HG03432 (cell line): ENCODE measurements at regions not wholly inside any gene's neighbourhood (a gene's known extent, or its start where the extent isn't known, plus 50 kb on each side); places are given as distances from the start of the nearest gene placed in this dataset.
A peak's percentile ranks its signal among the peaks of the same experiment; 100 is the strongest.

Source experiments
- ATAC-seq: cut with Tn5 transposase; IDR thresholded peaks from one replicate; pipeline ENCODE4 v1.9.1; 2021; ENCODE audit warnings: mild to moderate bottlenecking, moderate library complexity; ENCODE audit not compliant: unreplicated experiment

DNA sequence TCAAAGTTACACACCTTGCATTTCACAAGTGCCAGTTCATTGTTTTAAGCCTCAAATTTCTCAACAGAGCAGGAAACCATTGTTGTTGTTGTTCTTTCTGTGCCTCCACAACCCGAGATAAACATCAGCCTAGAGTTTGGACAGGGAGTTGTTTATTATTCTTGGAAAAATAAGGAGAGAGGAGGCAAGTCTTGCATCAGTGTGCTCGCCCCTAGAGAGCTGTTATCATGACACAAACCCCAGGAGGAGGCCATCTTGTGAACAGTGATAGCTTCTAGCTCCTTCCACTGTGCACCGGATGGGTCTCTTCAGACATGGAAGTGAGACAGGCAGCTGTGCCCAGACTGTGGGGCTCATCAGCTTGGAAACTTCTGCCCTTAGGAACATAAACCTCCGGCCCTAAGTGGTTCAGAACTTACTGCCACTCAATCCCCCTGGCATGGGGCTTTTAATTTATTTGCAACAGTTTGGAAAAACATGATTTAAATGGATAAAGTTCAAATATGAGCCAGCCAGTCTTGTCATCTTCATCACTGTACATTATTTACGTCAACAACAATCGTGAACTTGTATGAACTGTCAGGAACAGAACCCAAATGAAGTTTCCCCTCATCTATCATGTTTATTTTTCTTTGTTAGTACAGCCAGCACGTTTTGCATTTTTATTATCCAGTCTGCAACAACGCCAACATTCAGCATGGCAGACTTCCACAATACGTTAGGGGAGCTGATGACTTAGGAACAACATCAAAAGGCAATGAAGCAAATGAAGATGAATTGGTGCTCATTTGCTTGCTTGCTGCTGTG is 181.7 kb upstream of the S1PR3 start:
- ATAC-seq = no peak

- ATAC-seq = no peak
These were observed 180.4 kb upstream of the S1PR3 start for GRCh38 chr9:88810826-88811225.

- no peak for ATAC-seq
These were observed 179.8 kb upstream of the S1PR3 start for GRCh38 chr9:88811511-88811910.

- no peak for ATAC-seq
These were observed 178.2 kb upstream of the S1PR3 start for GRCh38 chr9:88812938-88813637.

DNA sequence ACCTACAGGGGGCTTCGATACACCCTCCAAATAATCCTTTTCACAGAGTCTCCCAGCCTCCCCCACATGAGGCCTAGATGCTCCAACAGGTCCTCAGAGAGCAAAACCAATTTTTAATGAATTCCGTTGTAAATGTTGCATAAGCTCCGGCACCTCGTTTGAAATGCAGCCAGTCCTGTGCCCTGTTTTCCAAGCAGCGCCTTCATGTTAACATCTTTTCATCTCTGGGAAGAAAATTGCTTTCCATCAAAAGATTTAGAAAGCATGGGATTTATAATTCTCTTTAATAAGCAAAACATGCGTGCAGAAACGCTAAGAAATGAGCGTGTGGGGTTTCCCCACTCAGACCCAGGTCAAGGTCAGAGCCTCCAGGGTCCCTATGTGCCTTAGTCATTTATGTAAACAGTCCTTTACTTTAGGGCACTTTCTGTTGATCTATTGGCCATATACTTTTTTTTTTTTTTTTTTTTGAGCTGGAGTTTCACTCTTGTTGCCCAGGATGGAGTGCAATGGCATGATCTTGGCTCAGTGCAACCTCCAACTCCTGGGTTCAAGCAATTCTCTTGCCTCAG is 177.5 kb upstream of the S1PR3 start:
- ATAC-seq = no peak

GRCh38 chr9:88814577-88814976 is 176.7 kb upstream of the S1PR3 start:
- ATAC-seq = no peak

GRCh38 chr9:88816141-88816540 is 175.1 kb upstream of the S1PR3 start:
- ATAC-seq = no peak

DNA sequence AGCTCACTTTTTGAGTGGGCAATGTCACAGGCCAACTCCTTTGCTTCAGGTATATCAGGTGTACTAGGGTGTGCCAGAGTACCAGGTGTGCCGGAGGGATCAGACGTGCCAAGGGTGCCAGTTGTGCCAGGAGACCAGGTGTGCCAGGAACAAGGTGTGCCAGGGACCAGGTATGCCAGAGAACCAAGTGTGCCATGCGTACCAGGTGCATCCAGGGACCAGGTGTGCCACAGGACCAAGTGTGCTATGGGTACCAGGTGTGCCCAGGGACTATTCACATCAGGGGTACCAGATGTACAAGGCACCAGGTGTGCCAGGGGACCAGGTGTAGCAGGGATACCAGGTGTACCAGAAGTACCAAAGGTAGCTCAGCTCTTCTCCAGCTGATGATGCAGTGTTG is 174.7 kb upstream of the S1PR3 start:
- ATAC-seq = no peak

DNA sequence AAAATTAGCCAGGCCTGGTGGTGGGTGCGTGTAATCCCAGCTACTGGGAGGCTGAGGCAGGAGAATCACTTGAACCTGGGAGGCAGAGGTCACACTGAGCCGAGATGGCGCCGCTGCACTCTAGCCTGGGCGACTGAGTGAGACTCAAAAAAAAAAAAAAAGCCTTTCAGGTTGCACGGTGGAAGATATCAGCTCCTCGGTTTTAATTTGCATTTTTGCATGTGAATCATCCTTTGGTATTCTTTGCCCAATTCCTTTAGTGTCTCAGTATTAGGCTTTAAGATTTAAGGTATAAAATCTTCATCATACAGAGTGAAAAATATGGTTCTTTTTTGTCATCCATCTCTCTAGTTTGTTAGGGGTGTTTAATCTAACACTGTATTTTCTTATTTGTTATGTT is 173.6 kb upstream of the S1PR3 start:
- ATAC-seq = no peak

DNA sequence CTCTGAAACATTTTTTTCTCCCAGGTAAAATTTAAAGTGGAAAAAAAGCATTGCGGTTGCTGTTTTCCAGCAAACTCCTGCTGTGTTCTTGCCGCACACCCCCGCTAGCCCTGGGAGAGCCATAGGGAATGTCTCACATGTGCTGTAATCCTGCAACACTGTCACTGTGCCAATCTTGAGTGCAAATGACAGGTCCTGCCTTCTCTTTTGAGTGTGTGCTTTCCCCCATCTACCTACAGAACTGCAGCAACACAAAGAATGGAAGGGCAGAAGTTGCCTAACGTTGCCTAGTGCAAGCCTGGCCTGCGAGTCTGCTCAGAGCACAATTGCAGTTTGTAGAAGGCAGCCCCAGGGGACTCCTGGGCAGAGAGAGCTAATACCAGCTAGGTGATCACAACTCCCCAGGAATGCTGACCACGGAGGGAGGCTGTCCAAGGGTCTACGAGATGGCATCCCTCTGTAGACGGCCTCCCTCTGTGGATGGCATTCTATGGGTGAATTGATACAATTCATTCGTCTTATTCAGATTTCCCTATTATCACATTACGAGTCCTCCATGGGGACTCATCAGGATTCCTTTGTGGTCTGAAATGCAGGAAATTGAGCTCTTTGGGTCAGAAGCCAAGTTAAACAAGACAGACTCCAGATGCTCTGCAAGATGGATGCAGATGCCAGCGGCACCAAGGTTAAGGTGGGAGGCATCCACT is 172.6 kb upstream of the S1PR3 start:
- no peak for ATAC-seq

- no peak for ATAC-seq
These were observed 171.8 kb upstream of the S1PR3 start for GRCh38 chr9:88819476-88819875.

DNA sequence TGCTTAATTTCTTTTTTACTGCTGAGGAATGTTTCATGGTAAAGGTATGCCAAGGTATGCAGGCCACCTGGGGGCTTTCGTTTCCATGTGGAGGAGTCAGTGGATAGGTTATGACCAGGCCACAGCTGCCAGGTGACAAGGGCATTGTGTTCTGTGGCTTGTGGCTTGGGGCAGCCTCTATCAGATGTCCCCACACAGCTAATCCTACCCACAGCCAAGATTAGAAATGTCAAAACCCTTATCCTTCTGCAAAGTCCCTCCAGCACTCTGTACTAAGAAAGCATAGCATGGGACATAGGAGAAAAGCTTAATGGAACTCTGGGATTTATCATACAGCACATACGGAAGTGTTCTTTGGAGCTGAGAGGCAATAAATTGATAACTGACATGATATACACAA is 171.2 kb upstream of the S1PR3 start:
- no peak for ATAC-seq

DNA sequence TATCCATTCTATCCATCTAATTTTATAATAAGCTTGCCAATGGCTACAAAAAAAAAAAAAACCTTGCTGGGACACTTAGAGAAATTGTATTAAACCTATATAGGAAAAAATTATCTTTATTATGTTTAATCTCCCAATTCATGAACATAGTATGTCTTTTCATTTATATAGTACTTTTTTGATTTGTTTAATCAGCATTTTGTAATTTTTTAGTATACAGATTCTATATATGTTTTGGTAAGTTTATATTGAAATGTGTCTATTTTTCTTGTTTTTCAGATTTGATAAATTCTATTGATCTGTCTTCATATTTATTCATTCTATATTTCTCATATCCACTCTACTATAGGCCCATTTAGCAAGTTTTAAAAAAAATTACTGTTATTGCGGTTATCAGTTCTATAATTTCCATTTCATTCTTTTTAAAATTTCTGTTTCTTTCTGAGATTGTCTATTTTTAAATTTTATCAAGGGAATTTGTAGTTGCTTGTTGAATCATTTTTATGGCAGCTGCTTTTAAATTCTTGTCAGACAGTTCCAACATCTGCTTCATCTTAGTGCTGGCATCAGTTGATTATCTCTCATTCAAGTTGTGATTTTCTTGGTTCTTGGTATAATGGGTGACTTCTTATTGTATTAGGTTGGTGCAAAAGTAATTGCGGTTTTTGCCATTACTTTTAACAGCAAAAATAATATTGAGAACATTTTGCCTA is 170.1 kb upstream of the S1PR3 start:
- no peak for ATAC-seq

- ATAC-seq = no peak
These were observed 169.5 kb upstream of the S1PR3 start for GRCh38 chr9:88821746-88822106.

- ATAC-seq = no peak
These were observed 166.6 kb upstream of the S1PR3 start for GRCh38 chr9:88824711-88825110.

DNA sequence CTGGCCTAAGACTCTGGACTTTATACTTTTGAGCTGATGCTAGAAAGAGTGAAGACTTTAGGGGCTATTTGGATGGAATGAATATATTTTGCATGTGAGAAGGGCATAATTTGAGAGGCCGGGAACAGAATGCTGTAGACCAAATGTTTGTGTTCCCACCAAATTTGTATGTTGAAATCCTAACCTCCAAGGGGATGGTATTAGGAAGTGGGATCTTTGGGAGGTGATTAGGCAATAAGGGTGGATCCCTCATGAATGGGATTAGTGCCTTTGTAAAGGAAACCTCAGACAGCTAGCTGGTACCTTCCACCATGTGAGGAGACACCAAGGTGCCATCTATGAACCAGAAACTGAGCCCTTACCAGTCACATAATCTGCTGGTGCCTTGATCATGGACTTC is 165.1 kb upstream of the S1PR3 start:
- no peak for ATAC-seq

- no peak for ATAC-seq
These were observed 164.5 kb upstream of the S1PR3 start for GRCh38 chr9:88826771-88827181.

- ATAC-seq = no peak
These were observed 163.2 kb upstream of the S1PR3 start for GRCh38 chr9:88828018-88828417.

DNA sequence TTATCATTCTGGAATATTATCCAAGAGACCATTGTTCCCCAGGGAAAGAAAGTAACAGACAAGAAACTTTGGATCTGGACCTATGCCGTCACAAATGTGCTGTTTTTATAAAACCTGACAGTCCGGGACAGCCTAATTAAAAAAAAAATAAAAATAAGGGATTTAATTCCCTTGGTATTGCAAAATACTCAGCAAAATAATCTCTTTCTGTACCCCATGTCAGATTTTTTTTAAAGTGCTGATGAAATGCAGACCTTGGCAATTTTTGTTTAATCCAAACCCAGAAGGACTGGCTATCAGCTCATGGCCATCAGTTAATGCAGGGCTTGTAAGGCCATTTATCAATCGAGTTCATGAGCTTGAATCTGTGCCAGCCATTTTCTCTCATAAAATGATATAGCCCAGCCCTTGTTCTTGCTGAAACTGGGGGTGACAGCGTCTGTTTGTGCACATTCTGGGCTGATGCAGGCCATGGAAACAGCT is 162.7 kb upstream of the S1PR3 start:
- ATAC-seq = no peak

- peak; percentile 90 for ATAC-seq
These were observed 162.0 kb upstream of the S1PR3 start for GRCh38 chr9:88829276-88829675.
